SK-N-SH (cell line): ENCODE measurements at regions not wholly inside any gene's neighbourhood (a gene's known extent, or its start where the extent isn't known, plus 50 kb on each side); places are given as distances from the start of the nearest gene placed in this dataset.

ENCODE experiments used
- CTCF ChIA-PET: fragments of 300-600, 350-600 bp; formaldehyde crosslinking; extraction: SDS; loops from one replicate; lab custom pipeline; 2021; lab: Yijun Ruan, JAX
- POLR2A ChIA-PET: fragments of 350-600 bp; sonication (Branson Sonifier 250); formaldehyde crosslinking; extraction: SDS; loops from one replicate; lab custom pipeline; 2020; ENCODE audit warnings: antibody characterized with exemption, inconsistent platforms; lab: Yijun Ruan, JAX
- DNase-seq: peaks from one replicate; pipeline ENCODE4 v3.0.0; 2012
- H2AFZ ChIP-seq: fragments of 200-600 bp; sonication (generic); 2 replicates; pipeline ENCODE4 v1.8.1; 2016; ENCODE audit warnings: antibody characterized with exemption, mild to moderate bottlenecking, low read depth
- H3F3A ChIP-seq: fragments of 200-600 bp; sonication (generic); replicated peaks from 2 replicates; pipeline ENCODE3; 2016; ENCODE audit warnings: antibody characterized with exemption, mild to moderate bottlenecking; ENCODE audit not compliant: insufficient read depth
- H3K27ac ChIP-seq, 2 experiments: fragments of 200-500 bp in 1 of 2; fragments of 200-600 bp in 1 of 2; sonication (Bioruptor generic) in 1 of 2; sonication (generic), shearing (Covaris generic) in 1 of 2; 2 replicates each; pipeline versions ENCODE4 v1.5.1 to v1.6.1; 2014 to 2016; ENCODE audit warnings: low read depth in 2 of 2, inconsistent platforms in 1 of 2, low read length in 1 of 2, mild to moderate bottlenecking in 1 of 2, mixed read lengths in 1 of 2
- H3K27me3 ChIP-seq: fragments of 200-600 bp; sonication (generic), shearing (Covaris generic); 2 replicates; pipeline ENCODE4 v1.6.1; 2016; ENCODE audit warnings: mixed run types; ENCODE audit not compliant: insufficient read depth
- H3K36me3 ChIP-seq, 2 experiments: fragments of 200-500 bp in 1 of 2; fragments of 200-600 bp in 1 of 2; sonication (Bioruptor generic) in 1 of 2; sonication (generic) in 1 of 2; replicated peaks in 1 of 2; 2 replicates each; pipeline versions ENCODE3 to v1.5.1; 2014 to 2016; ENCODE audit warnings: low read length in 1 of 2, mild to moderate bottlenecking in 1 of 2; ENCODE audit not compliant: insufficient read depth in 2 of 2, control insufficient read depth in 1 of 2
- H3K4me1 ChIP-seq, 2 experiments: fragments of 200-500 bp in 1 of 2; fragments of 200-600 bp in 1 of 2; sonication (Bioruptor generic) in 1 of 2; sonication (generic), shearing (Covaris generic) in 1 of 2; 2 replicates each; pipeline versions ENCODE4 v1.5.1 to v1.6.1; 2014 to 2016; ENCODE audit warnings: low read depth in 1 of 2, low read length in 1 of 2, mixed run types in 1 of 2; ENCODE audit not compliant: insufficient read depth in 2 of 2, control insufficient read depth in 1 of 2
- H3K4me2 ChIP-seq: fragments of 200-600 bp; sonication (generic), shearing (Covaris generic); 2 replicates; pipeline ENCODE4 v1.6.1; 2017; ENCODE audit warnings: mixed run types
- H3K4me3 ChIP-seq, 2 experiments: fragments of 200-500 bp in 1 of 2; fragments of 200-600 bp in 1 of 2; sonication (Bioruptor generic) in 1 of 2; sonication (generic), shearing (Covaris generic) in 1 of 2; 2 replicates each; pipeline versions ENCODE4 v1.5.1 to v1.8.1; 2014 to 2016; ENCODE audit warnings: low read depth in 2 of 2, inconsistent platforms in 1 of 2, low read length in 1 of 2, mild to moderate bottlenecking in 1 of 2, mixed read lengths in 1 of 2, moderate library complexity in 1 of 2
- H3K79me2 ChIP-seq: fragments of 200-600 bp; sonication (generic); 2 replicates; pipeline ENCODE4 v1.8.1; 2017; ENCODE audit warnings: mild to moderate bottlenecking; ENCODE audit not compliant: insufficient read depth
- H3K9ac ChIP-seq: fragments of 200-600 bp; sonication (generic); 2 replicates; pipeline ENCODE4 v1.6.1; 2017; ENCODE audit warnings: mixed run types
- H3K9me2 ChIP-seq: fragments of 200-600 bp; sonication (generic); 2 replicates; pipeline ENCODE4 v1.6.1; 2017; ENCODE audit warnings: mixed run types
- H3K9me3 ChIP-seq: fragments of 200-600 bp; sonication (generic); 2 replicates; pipeline ENCODE4 v1.6.1; 2017; ENCODE audit warnings: mixed run types, mild to moderate bottlenecking, moderate library complexity
- H4K20me1 ChIP-seq: fragments of 200-600 bp; sonication (generic); 2 replicates; pipeline ENCODE4 v1.6.1; 2017; ENCODE audit warnings: mild to moderate bottlenecking, mixed run types; ENCODE audit not compliant: insufficient read depth
- MXI1 ChIP-seq: IDR thresholded peaks from 2 replicates; pipeline ENCODE4 v1.6.1; 2012; ENCODE audit warnings: mild to moderate bottlenecking, low read depth, low read length, improper control_type of control experiment
- RCOR1 ChIP-seq: fragments of 150-350 bp; IDR thresholded peaks from 2 replicates; pipeline ENCODE4 v1.6.1; 2017; ENCODE audit warnings: antibody characterized with exemption, low read length
- RFX5 ChIP-seq: IDR thresholded peaks from 2 replicates; pipeline ENCODE4 v1.6.1; 2012; ENCODE audit warnings: mild to moderate bottlenecking, improper control_type of control experiment, low read length
- RXRA ChIP-seq: IDR thresholded peaks from 2 replicates; pipeline ENCODE4 v1.4.0; 2012; ENCODE audit warnings: low read depth, mild to moderate bottlenecking, borderline replicate concordance
- SMC3 ChIP-seq: IDR thresholded peaks from 2 replicates; pipeline ENCODE4 v1.6.1; 2012; ENCODE audit warnings: low read depth, low read length, improper control_type of control experiment
- TAF1 ChIP-seq: IDR thresholded peaks from 2 replicates; pipeline ENCODE4 v1.6.1; 2012; ENCODE audit warnings: low read depth, mild to moderate bottlenecking, low read length, moderate library complexity, borderline replicate concordance
- TCF12 ChIP-seq: IDR thresholded peaks from 2 replicates; pipeline ENCODE4 v1.4.0; 2012
- WGBS: methylation state at CpG from one replicate; pipeline ENCODE4 v1.1.6; 2017; ENCODE audit warnings: low lambda C conversion rate; 5-methylcytosine and 5-hydroxymethylcytosine counted together
- TF ChIP-seq, protein P1 (sequence below): IDR thresholded peaks from 2 replicates; pipeline ENCODE4 v1.4.0; 2012; ENCODE audit warnings: low read depth, borderline replicate concordance
- TF ChIP-seq, protein P2 (sequence below): IDR thresholded peaks from 2 replicates; pipeline ENCODE4; 2012
- TF ChIP-seq, protein P3 (sequence below): IDR thresholded peaks from 2 replicates; pipeline ENCODE4 v1.4.0; 2012; ENCODE audit warnings: low read depth
- TF ChIP-seq, protein P4 (sequence below): fragments of 200-600 bp; sonication (generic); IDR thresholded peaks from 2 replicates; pipeline ENCODE4 v1.6.1; 2017; ENCODE audit warnings: antibody characterized with exemption, mild to moderate bottlenecking, moderate library complexity

DNA sequence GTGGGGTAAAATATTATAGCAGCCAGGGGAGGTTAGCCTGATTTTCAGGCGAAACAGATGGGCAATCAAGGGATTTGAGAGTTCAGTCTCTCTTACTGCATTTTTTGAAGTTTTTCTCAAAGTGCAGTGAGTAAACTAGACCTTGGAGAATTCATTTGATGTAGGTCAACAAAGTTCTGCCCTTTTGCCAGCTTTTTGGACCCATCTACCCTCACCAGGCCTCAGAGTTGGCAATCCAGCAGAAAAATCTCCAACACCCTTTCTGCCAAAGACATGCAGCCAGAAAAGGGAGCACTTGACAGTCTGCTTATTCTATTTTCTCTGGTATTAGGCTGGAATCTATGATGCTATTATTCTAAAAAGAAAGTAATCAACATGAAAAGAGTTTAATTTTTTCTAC is 162.2 kb upstream of the TOM1L1 start:
- Histone ChIP-seq H3K36me3 (no peaks in the 10 kb centered on the region), H3K9me3 (no peaks in the 10 kb centered on the region; the same call in 1 of the 2 replicates), H3K4me3 (no peak overlapping the region), H4K20me1 (no peaks in the 10 kb centered on the region), H2AFZ (no peak overlapping the region), H3K9ac (no peak overlapping the region), H3K9me2 (no peaks in the 10 kb centered on the region), H3K79me2 (no peaks in the 10 kb centered on the region), H3F3A (no peaks in the 10 kb centered on the region), H3K27ac (no peak overlapping the region), H3K4me2 (no peak overlapping the region), H3K27me3 (no peaks in the 10 kb centered on the region), H3K4me1 (no peaks in the 10 kb centered on the region)
- TF ChIP-seq, protein P1, sequence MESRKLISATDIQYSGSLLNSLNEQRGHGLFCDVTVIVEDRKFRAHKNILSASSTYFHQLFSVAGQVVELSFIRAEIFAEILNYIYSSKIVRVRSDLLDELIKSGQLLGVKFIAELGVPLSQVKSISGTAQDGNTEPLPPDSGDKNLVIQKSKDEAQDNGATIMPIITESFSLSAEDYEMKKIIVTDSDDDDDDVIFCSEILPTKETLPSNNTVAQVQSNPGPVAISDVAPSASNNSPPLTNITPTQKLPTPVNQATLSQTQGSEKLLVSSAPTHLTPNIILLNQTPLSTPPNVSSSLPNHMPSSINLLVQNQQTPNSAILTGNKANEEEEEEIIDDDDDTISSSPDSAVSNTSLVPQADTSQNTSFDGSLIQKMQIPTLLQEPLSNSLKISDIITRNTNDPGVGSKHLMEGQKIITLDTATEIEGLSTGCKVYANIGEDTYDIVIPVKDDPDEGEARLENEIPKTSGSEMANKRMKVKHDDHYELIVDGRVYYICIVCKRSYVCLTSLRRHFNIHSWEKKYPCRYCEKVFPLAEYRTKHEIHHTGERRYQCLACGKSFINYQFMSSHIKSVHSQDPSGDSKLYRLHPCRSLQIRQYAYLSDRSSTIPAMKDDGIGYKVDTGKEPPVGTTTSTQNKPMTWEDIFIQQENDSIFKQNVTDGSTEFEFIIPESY = no peak
- TF ChIP-seq, protein P2, sequence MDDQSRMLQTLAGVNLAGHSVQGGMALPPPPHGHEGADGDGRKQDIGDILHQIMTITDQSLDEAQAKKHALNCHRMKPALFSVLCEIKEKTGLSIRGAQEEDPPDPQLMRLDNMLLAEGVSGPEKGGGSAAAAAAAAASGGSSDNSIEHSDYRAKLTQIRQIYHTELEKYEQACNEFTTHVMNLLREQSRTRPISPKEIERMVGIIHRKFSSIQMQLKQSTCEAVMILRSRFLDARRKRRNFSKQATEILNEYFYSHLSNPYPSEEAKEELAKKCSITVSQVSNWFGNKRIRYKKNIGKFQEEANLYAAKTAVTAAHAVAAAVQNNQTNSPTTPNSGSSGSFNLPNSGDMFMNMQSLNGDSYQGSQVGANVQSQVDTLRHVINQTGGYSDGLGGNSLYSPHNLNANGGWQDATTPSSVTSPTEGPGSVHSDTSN = no peak
- TF ChIP-seq RXRA = no peak
- TF ChIP-seq, protein P3, sequence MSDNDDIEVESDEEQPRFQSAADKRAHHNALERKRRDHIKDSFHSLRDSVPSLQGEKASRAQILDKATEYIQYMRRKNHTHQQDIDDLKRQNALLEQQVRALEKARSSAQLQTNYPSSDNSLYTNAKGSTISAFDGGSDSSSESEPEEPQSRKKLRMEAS = no peak
- TF ChIP-seq, protein P4, sequence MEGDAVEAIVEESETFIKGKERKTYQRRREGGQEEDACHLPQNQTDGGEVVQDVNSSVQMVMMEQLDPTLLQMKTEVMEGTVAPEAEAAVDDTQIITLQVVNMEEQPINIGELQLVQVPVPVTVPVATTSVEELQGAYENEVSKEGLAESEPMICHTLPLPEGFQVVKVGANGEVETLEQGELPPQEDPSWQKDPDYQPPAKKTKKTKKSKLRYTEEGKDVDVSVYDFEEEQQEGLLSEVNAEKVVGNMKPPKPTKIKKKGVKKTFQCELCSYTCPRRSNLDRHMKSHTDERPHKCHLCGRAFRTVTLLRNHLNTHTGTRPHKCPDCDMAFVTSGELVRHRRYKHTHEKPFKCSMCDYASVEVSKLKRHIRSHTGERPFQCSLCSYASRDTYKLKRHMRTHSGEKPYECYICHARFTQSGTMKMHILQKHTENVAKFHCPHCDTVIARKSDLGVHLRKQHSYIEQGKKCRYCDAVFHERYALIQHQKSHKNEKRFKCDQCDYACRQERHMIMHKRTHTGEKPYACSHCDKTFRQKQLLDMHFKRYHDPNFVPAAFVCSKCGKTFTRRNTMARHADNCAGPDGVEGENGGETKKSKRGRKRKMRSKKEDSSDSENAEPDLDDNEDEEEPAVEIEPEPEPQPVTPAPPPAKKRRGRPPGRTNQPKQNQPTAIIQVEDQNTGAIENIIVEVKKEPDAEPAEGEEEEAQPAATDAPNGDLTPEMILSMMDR = no peak
- DNase-seq = no peak
- ChIA-PET POLR2A (no interaction called here), CTCF (no interaction called here)
- 28% methylated on average over 1 of the region's 1 CpG for WGBS

DNA sequence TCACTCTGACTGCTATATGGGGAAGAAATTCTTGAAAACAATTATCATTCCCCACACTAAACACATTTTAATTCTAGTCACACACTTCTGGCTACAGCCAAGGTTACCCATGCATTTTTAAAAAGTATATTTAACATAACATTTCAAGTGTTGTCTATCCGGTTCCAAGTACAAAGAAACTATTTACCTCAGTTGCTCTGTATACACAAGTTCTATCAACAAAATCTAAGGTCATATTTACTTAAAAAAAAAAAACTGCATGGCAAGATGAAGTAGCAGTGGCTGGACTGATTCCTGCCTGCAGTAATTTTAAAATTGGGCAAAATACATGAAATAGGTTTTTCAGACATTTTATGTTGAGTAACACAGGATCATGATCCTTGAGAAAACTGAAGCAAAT is 155.9 kb upstream of the TOM1L1 start:
- Histone ChIP-seq H4K20me1 (no peaks in the 10 kb centered on the region), H3K27me3 (no peaks in the 10 kb centered on the region), H3K4me3 (no peak overlapping the region), H2AFZ (no peak overlapping the region), H3K27ac (no peak overlapping the region), H3K9me3 (no peaks in the 10 kb centered on the region; the same call in 1 of the 2 replicates), H3K9me2 (no peaks in the 10 kb centered on the region), H3K79me2 (no peaks in the 10 kb centered on the region), H3F3A (no peaks in the 10 kb centered on the region), H3K4me2 (no peak overlapping the region), H3K9ac (no peak overlapping the region), H3K36me3 (no peaks in the 10 kb centered on the region), H3K4me1 (no peaks in the 10 kb centered on the region)
- ChIA-PET POLR2A (no interaction called here), CTCF (no interaction called here)
- TF ChIP-seq TAF1 (no peak), MXI1 (no peak), RCOR1 (no peak), TCF12 (no peak), SMC3 (no peak), RFX5 (no peak)
- TF ChIP-seq, protein P1 = no peak
- DNase-seq = no peak
- 12% methylated on average over 1 of the region's 1 CpG for WGBS
